ENCODE measurements at regions not wholly inside any gene's neighbourhood (a gene's known extent, or its start where the extent isn't known, plus 50 kb on each side); places are given as distances from the start of the nearest gene placed in this dataset.
A peak's percentile ranks its signal among the peaks of the same experiment; 100 is the strongest.

- no peak for DNase-seq (ENCODE audit: low spot score)
These were observed 476.4 kb upstream of the KCNMB2 start for GRCh38 chr3:178059836-178060235.

- DNase-seq (ENCODE audit: low spot score) = no peak
These were observed 475.8 kb upstream of the KCNMB2 start for GRCh38 chr3:178060407-178060806.

- no peak for DNase-seq (ENCODE audit: low spot score)
These were observed 474.1 kb upstream of the KCNMB2 start for GRCh38 chr3:178062126-178062525.

- no peak for DNase-seq (ENCODE audit: low spot score)
These were observed 472.8 kb upstream of the KCNMB2 start for GRCh38 chr3:178063461-178063860.

GRCh38 chr3:178067721-178068120, 468.5 kb upstream of the KCNMB2 start:
- no peak for DNase-seq (ENCODE audit: low spot score)

- no peak for DNase-seq (ENCODE audit: low spot score)
These were observed 463.6 kb upstream of the KCNMB2 start for GRCh38 chr3:178072391-178073305.

GRCh38 chr3:178073366-178073765, 462.9 kb upstream of the KCNMB2 start:
- no peak for DNase-seq (ENCODE audit: low spot score)

- DNase-seq (ENCODE audit: low spot score) = no peak
These were observed 460.9 kb upstream of the KCNMB2 start for GRCh38 chr3:178075344-178075743.

- DNase-seq (ENCODE audit: low spot score) = no peak
These were observed 457.3 kb upstream of the KCNMB2 start for GRCh38 chr3:178078953-178079352.

- DNase-seq (ENCODE audit: low spot score) = no peak
These were observed 456.3 kb upstream of the KCNMB2 start for GRCh38 chr3:178079966-178080365.

GRCh38 chr3:178082326-178082906, 453.8 kb upstream of the KCNMB2 start:
- peak; percentile 9 for DNase-seq (ENCODE audit: low spot score)

- peak; percentile 36 for DNase-seq (ENCODE audit: low spot score)
These were observed 452.1 kb upstream of the KCNMB2 start for GRCh38 chr3:178083906-178084866.

- DNase-seq (ENCODE audit: low spot score) = peak; percentile 79
These were observed 451.1 kb upstream of the KCNMB2 start for GRCh38 chr3:178084938-178085816.

GRCh38 chr3:178085817-178086123, 450.5 kb upstream of the KCNMB2 start:
- no peak for DNase-seq (ENCODE audit: low spot score)

- no peak for DNase-seq (ENCODE audit: low spot score)
These were observed 450.0 kb upstream of the KCNMB2 start for GRCh38 chr3:178086144-178086825.

GRCh38 chr3:178087376-178087775, 448.9 kb upstream of the KCNMB2 start:
- DNase-seq (ENCODE audit: low spot score) = no peak

GRCh38 chr3:178088963-178089362, 447.3 kb upstream of the KCNMB2 start:
- DNase-seq (ENCODE audit: low spot score) = no peak

GRCh38 chr3:178090899-178091298, 445.3 kb upstream of the KCNMB2 start:
- no peak for DNase-seq (ENCODE audit: low spot score)

GRCh38 chr3:178095522-178095921, 440.7 kb upstream of the KCNMB2 start:
- no peak for DNase-seq (ENCODE audit: low spot score)

- DNase-seq (ENCODE audit: low spot score) = no peak
These were observed 439.3 kb upstream of the KCNMB2 start for GRCh38 chr3:178096955-178097354.

GRCh38 chr3:178097576-178097975, 438.7 kb upstream of the KCNMB2 start:
- no peak for DNase-seq (ENCODE audit: low spot score)

Measured in iPS-NIHi11 (cell line).